HepG2 (cell line): ENCODE measurements at regions not wholly inside any gene's neighbourhood (a gene's known extent, or its start where the extent isn't known, plus 50 kb on each side); places are given as distances from the start of the nearest gene placed in this dataset.

Experiments used
- ATF2 ChIP-seq: sonication (generic); formaldehyde crosslinking; IDR thresholded peaks from 2 replicates; pipeline ENCODE4 v1.4.0; 2020; ENCODE audit warnings: missing genetic modification reagents
- JUND ChIP-seq: sonication (generic); formaldehyde crosslinking; IDR thresholded peaks from 2 replicates; pipeline ENCODE4 v1.8.0; 2022; ENCODE audit warnings: mild to moderate bottlenecking, missing genetic modification reagents
- PBX3 ChIP-seq: sonication (generic); formaldehyde crosslinking; IDR thresholded peaks from 2 replicates; pipeline ENCODE4 v1.8.1; 2023; ENCODE audit warnings: missing genetic modification reagents, inconsistent platforms, borderline replicate concordance
- POLR2AphosphoS5 ChIP-seq: IDR thresholded peaks from 2 replicates; pipeline ENCODE4 v1.6.1; 2012; ENCODE audit warnings: low read depth, low read length
- RFX5 ChIP-seq: IDR thresholded peaks from 2 replicates; pipeline ENCODE4 v1.6.1; 2011; ENCODE audit warnings: low read depth, low read length, improper control_type of control experiment
- TP53 ChIP-seq: sonication (generic); formaldehyde crosslinking; conservative IDR thresholded peaks from 2 replicates; pipeline ENCODE4 v1.4.0; 2020; ENCODE audit warnings: missing genetic modification reagents

- TF ChIP-seq PBX3 = no peak
- TF ChIP-seq POLR2AphosphoS5 = no peak
- TF ChIP-seq TP53 (CRISPR knock-in tag) = no peak
- TF ChIP-seq JUND (CRISPR knock-in tag) = no peak
- no peak for TF ChIP-seq ATF2
- TF ChIP-seq RFX5 = no peak
Observed at GRCh38 chr21:28250946-28251345, 741.7 kb downstream of the LTN1 start.
